NB4 (cell line): ENCODE measurements at regions not wholly inside any gene's neighbourhood (a gene's known extent, or its start where the extent isn't known, plus 50 kb on each side); places are given as distances from the start of the nearest gene placed in this dataset.

Experiments
- CTCF ChIP-seq: IDR thresholded peaks from one replicate; pipeline ENCODE4 v1.5.1; 2012; ENCODE audit warnings: low read depth, low read length
- MAX ChIP-seq: IDR thresholded peaks from 2 replicates; pipeline ENCODE4 v1.6.1; 2011; ENCODE audit warnings: low read depth, low read length
- POLR2A ChIP-seq: IDR thresholded peaks from 2 replicates; pipeline ENCODE4 v1.6.1; 2011; ENCODE audit warnings: mild to moderate bottlenecking; ENCODE audit not compliant: insufficient read length; ENCODE audit errors: extremely low read depth

GRCh38 chr4:187268940-187269339 is 545.3 kb upstream of the FAT1 start:
- TF ChIP-seq CTCF (no peak), POLR2A (no peak), MAX (no peak)
